ENCODE measurements at regions not wholly inside any gene's neighbourhood (a gene's known extent, or its start where the extent isn't known, plus 50 kb on each side); places are given as distances from the start of the nearest gene placed in this dataset.

GRCh38 chr20:22491194-22491505, 93.2 kb downstream of the FOXA2 start:
- H3K27ac ChIP-seq, result no peak overlapping the region
- H3K4me1 ChIP-seq, result no peaks in the 10 kb centered on the region
- TF ChIP-seq POLR2AphosphoS5 (IDR thresholded peaks at IDR 0.05) (no peak), POLR2A (IDR thresholded peaks at IDR 0.05) (no peak), CTCF (IDR thresholded peaks at IDR 0.05) (no peak)
- H3K9me3 ChIP-seq, result no peaks in the 10 kb centered on the region
- no peaks in the 10 kb centered on the region for H3K36me3 ChIP-seq
- no peak for DNase-seq (ENCODE audit: low spot score in 2 of 2)
- intact Hi-C loops (cut with DNase I; ENCODE audit: low total_unique reads), result no loop called here
- peaks cover 0 to 23% of the 10 kb centered on the region in 2 donors for H3K27me3 ChIP-seq
- H3K4me3 ChIP-seq, result no peak overlapping the region

GRCh38 chr20:22490287-22491193, 93.8 kb downstream of the FOXA2 start:
- DNase-seq (ENCODE audit: low spot score in 2 of 2), result no peak
- Histone ChIP-seq H3K36me3 (no peaks in the 10 kb centered on the region), H3K27ac (no peak overlapping the region), H3K4me3 (no peak overlapping the region), H3K4me1 (no peaks in the 10 kb centered on the region), H3K9me3 (no peaks in the 10 kb centered on the region), H3K27me3 (peaks cover 0 to 23% of the 10 kb centered on the region in 2 donors)
- TF ChIP-seq POLR2A (IDR thresholded peaks at IDR 0.05), result no peak
- TF ChIP-seq POLR2AphosphoS5 (IDR thresholded peaks at IDR 0.05), result no peak
- no peak for TF ChIP-seq CTCF (IDR thresholded peaks at IDR 0.05)
- intact Hi-C loops (cut with DNase I; ENCODE audit: low total_unique reads), result no loop called here

- no peak for DNase-seq (ENCODE audit: low spot score in 2 of 2)
- H3K36me3 ChIP-seq, result no peaks in the 10 kb centered on the region
- peaks cover 0 to 23% of the 10 kb centered on the region in 2 donors for H3K27me3 ChIP-seq
- no peak overlapping the region for H3K27ac ChIP-seq
- no peaks in the 10 kb centered on the region for H3K4me1 ChIP-seq
- H3K9me3 ChIP-seq, result no peaks in the 10 kb centered on the region
- TF ChIP-seq CTCF (IDR thresholded peaks at IDR 0.05) (no peak), POLR2A (IDR thresholded peaks at IDR 0.05) (no peak), POLR2AphosphoS5 (IDR thresholded peaks at IDR 0.05) (no peak)
- intact Hi-C loops (cut with DNase I; ENCODE audit: low total_unique reads), result no loop called here
- H3K4me3 ChIP-seq, result no peak overlapping the region
Measured at GRCh38 chr20:22489626-22490286, 94.6 kb downstream of the FOXA2 start.

- H3K4me3 ChIP-seq, result no peak overlapping the region
- no peaks in the 10 kb centered on the region for H3K36me3 ChIP-seq
- no peaks in the 10 kb centered on the region for H3K4me1 ChIP-seq
- no peak overlapping the region for H3K27ac ChIP-seq
- TF ChIP-seq CTCF (IDR thresholded peaks at IDR 0.05), result no peak
- no peak for TF ChIP-seq POLR2AphosphoS5 (IDR thresholded peaks at IDR 0.05)
- no peak for TF ChIP-seq POLR2A (IDR thresholded peaks at IDR 0.05)
- H3K27me3 ChIP-seq, result peaks cover 0 to 9% of the 10 kb centered on the region in 2 donors
- H3K9me3 ChIP-seq, result no peaks in the 10 kb centered on the region
- no peak for DNase-seq (ENCODE audit: low spot score in 2 of 2)
- intact Hi-C loops (cut with DNase I; ENCODE audit: low total_unique reads), result no loop called here
Measured at GRCh38 chr20:22480336-22480735, 104.0 kb downstream of the FOXA2 start.

GRCh38 chr20:22475662-22476061, 108.7 kb downstream of the FOXA2 start:
- Histone ChIP-seq H3K27ac (no peak overlapping the region), H3K9me3 (no peaks in the 10 kb centered on the region), H3K27me3 (peaks cover 0 to 11% of the 10 kb centered on the region in 2 donors), H3K4me1 (no peaks in the 10 kb centered on the region), H3K36me3 (no peaks in the 10 kb centered on the region), H3K4me3 (no peak overlapping the region)
- no peak for TF ChIP-seq POLR2AphosphoS5 (IDR thresholded peaks at IDR 0.05)
- no peak for TF ChIP-seq CTCF (IDR thresholded peaks at IDR 0.05)
- TF ChIP-seq POLR2A (IDR thresholded peaks at IDR 0.05), result no peak
- no peak for DNase-seq (ENCODE audit: low spot score in 2 of 2)
- intact Hi-C loops (cut with DNase I; ENCODE audit: low total_unique reads), result no loop called here

Data from breast epithelium (tissue), 4 donors.